ENCODE measurements at regions not wholly inside any gene's neighbourhood (a gene's known extent, or its start where the extent isn't known, plus 50 kb on each side); places are given as distances from the start of the nearest gene placed in this dataset.
"Not testable (repeated sequence)": the region's sequence is repeated elsewhere in the genome, so short reads cannot be mapped to it uniquely, and the experiment has no call there.

DNA sequence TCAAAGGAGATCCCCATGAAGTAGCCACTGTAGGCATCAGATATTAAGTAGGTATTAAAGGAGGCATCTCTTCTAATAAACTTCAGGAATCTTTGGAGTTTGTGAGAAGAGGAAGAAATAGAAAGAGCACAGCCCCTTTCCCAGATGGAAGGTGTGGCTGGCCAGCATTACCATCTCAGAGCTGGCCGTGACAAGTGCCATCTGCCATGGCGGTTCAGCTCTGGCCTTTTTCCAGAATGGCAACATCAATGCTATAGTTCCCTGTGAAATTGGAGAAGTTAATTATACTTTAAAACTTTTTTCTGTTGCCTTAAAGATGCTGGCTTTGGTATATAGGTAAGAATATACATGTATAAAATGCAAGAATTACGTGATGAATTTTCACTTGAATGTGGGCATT, 51.9 kb upstream of the MCUR1 start:
- ATAC-seq: no peak
- TF ChIP-seq TSHZ2 (CRISPR knock-in tag; IDR thresholded peaks at IDR 0.05) (no peak), GLIS3 (CRISPR knock-in tag; IDR thresholded peaks at IDR 0.05) (no peak), OSR1 (CRISPR knock-in tag; IDR thresholded peaks at IDR 0.05) (no peak), POU6F1 (CRISPR knock-in tag; IDR thresholded peaks at IDR 0.05; ENCODE audit: borderline replicate concordance, low read depth) (no peak), ESRRG (CRISPR knock-in tag; IDR thresholded peaks at IDR 0.05) (no peak), CSDC2 (CRISPR knock-in tag; IDR thresholded peaks at IDR 0.05) (no peak), ZFP30 (CRISPR knock-in tag; IDR thresholded peaks at IDR 0.05) (no peak), ZC3H10 (CRISPR knock-in tag; IDR thresholded peaks at IDR 0.05) (no peak), SNAI2 (CRISPR knock-in tag; IDR thresholded peaks at IDR 0.05) (no peak), ZNF70 (CRISPR knock-in tag; IDR thresholded peaks at IDR 0.05) (no peak), ZNF8 (CRISPR knock-in tag; IDR thresholded peaks at IDR 0.05) (no peak), PPARA (CRISPR knock-in tag; IDR thresholded peaks at IDR 0.05; ENCODE audit: borderline replicate concordance) (no peak), RARB (CRISPR knock-in tag; IDR thresholded peaks at IDR 0.05) (no peak), ZNF565 (CRISPR knock-in tag; conservative IDR thresholded peaks at IDR 0.05; ENCODE audit: low read depth) (no peak), TOX (CRISPR knock-in tag; IDR thresholded peaks at IDR 0.05; ENCODE audit: borderline replicate concordance) (no peak), ISL1 (CRISPR knock-in tag; IDR thresholded peaks at IDR 0.05) (no peak)
- TF ChIP-seq, protein P1, sequence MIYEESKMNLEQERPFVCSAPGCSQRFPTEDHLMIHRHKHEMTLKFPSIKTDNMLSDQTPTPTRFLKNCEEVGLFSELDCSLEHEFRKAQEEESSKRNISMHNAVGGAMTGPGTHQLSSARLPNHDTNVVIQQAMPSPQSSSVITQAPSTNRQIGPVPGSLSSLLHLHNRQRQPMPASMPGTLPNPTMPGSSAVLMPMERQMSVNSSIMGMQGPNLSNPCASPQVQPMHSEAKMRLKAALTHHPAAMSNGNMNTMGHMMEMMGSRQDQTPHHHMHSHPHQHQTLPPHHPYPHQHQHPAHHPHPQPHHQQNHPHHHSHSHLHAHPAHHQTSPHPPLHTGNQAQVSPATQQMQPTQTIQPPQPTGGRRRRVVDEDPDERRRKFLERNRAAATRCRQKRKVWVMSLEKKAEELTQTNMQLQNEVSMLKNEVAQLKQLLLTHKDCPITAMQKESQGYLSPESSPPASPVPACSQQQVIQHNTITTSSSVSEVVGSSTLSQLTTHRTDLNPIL (CRISPR knock-in tag; IDR thresholded peaks at IDR 0.05; ENCODE audit: low read depth): no peak

GRCh38 chr6:13865141-13865540, 50.8 kb upstream of the MCUR1 start:
- TF ChIP-seq ISL1 (CRISPR knock-in tag; IDR thresholded peaks at IDR 0.05) (no peak), ARNTL (CRISPR knock-in tag; IDR thresholded peaks at IDR 0.05; ENCODE audit: borderline replicate concordance, low read depth) (no peak), ZC3H10 (CRISPR knock-in tag; IDR thresholded peaks at IDR 0.05) (no peak), TSHZ2 (CRISPR knock-in tag; IDR thresholded peaks at IDR 0.05) (no peak), OSR1 (CRISPR knock-in tag; IDR thresholded peaks at IDR 0.05) (no peak), ZNF70 (CRISPR knock-in tag; IDR thresholded peaks at IDR 0.05) (no peak), RARB (CRISPR knock-in tag; IDR thresholded peaks at IDR 0.05) (no peak), GLIS3 (CRISPR knock-in tag; IDR thresholded peaks at IDR 0.05) (no peak), POU6F1 (CRISPR knock-in tag; IDR thresholded peaks at IDR 0.05; ENCODE audit: borderline replicate concordance, low read depth) (no peak), ZNF8 (CRISPR knock-in tag; IDR thresholded peaks at IDR 0.05) (no peak), ZFP30 (CRISPR knock-in tag; IDR thresholded peaks at IDR 0.05) (no peak)
- TF ChIP-seq, protein P2, sequence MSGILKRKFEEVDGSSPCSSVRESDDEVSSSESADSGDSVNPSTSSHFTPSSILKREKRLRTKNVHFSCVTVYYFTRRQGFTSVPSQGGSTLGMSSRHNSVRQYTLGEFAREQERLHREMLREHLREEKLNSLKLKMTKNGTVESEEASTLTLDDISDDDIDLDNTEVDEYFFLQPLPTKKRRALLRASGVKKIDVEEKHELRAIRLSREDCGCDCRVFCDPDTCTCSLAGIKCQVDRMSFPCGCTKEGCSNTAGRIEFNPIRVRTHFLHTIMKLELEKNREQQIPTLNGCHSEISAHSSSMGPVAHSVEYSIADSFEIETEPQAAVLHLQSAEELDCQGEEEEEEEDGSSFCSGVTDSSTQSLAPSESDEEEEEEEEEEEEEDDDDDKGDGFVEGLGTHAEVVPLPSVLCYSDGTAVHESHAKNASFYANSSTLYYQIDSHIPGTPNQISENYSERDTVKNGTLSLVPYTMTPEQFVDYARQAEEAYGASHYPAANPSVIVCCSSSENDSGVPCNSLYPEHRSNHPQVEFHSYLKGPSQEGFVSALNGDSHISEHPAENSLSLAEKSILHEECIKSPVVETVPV (CRISPR knock-in tag; IDR thresholded peaks at IDR 0.05): no peak
- ATAC-seq: no peak

- ATAC-seq: not testable (repeated sequence)
Measured at GRCh38 chr6:13864669-13865068, 50.3 kb upstream of the MCUR1 start.
